CD14-positive monocyte (primary cell): ENCODE measurements at regions not wholly inside any gene's neighbourhood (a gene's known extent, or its start where the extent isn't known, plus 50 kb on each side); places are given as distances from the start of the nearest gene placed in this dataset.
A peak's percentile ranks its signal among the peaks of the same experiment; 100 is the strongest.

Source experiments
- DNase-seq, 3 donors: peaks; one replicate each; pipeline ENCODE4 v3.0.0-alpha.2; 2011 to 2022
- H2AFZ ChIP-seq: 2 replicates; pipeline ENCODE4 v1.6.0; 2012; ENCODE audit warnings: mild to moderate bottlenecking, low read depth, low read length, inconsistent platforms; ENCODE audit not compliant: insufficient read depth, poor library complexity, severe bottlenecking
- H3K27ac ChIP-seq, 2 donors: 1 replicate in 1 of 2; 2 replicates in 1 of 2; pipeline ENCODE4 v1.5.1; 2012 to 2013; ENCODE audit warnings: low read length in 2 of 2, control low read depth in 1 of 2, inconsistent platforms in 1 of 2, low read depth in 1 of 2, mild to moderate bottlenecking in 1 of 2
- H3K27me3 ChIP-seq, 2 donors: one replicate each; pipeline versions ENCODE4 v1.6.0 to v1.6.1; 2011 to 2013; ENCODE audit warnings: low read length in 2 of 2; ENCODE audit not compliant: control insufficient read depth in 2 of 2, insufficient read depth in 2 of 2
- H3K36me3 ChIP-seq, 2 donors: replicated peaks in 1 of 2; 1 replicate in 1 of 2; 2 replicates in 1 of 2; pipeline versions ENCODE4 v1.5.1 to v1.6.1; 2012 to 2013; ENCODE audit warnings: low read length in 2 of 2, control low read depth in 1 of 2, inconsistent platforms in 1 of 2, mild to moderate bottlenecking in 1 of 2; ENCODE audit not compliant: insufficient read depth in 2 of 2, control insufficient read depth in 1 of 2
- H3K4me1 ChIP-seq, 2 donors: 1 replicate in 1 of 2; 2 replicates in 1 of 2; pipeline versions ENCODE4 v1.5.1 to v1.6.1; 2012 to 2013; ENCODE audit warnings: low read length in 2 of 2, control low read depth in 1 of 2, inconsistent platforms in 1 of 2, mild to moderate bottlenecking in 1 of 2, moderate library complexity in 1 of 2; ENCODE audit not compliant: insufficient read depth in 2 of 2, control insufficient read depth in 1 of 2
- H3K4me2 ChIP-seq: replicated peaks from 2 replicates; pipeline ENCODE3; 2012; ENCODE audit warnings: low read length, moderate library complexity, mild to moderate bottlenecking; ENCODE audit not compliant: poor library complexity, severe bottlenecking; ENCODE audit errors: extremely low read depth
- H3K4me3 ChIP-seq, 3 experiments: fragments of 200-600 bp in 1 of 3; sonication (generic) in 1 of 3; replicated peaks in 1 of 3; 1 replicate in 2 of 3; 2 replicates in 1 of 3; pipeline ENCODE4 v1.5.1; 2011 to 2013; ENCODE audit warnings: low read length in 3 of 3, mild to moderate bottlenecking in 3 of 3, control low read depth in 2 of 3, low read depth in 2 of 3, inconsistent platforms in 1 of 3, moderate library complexity in 1 of 3
- H3K79me2 ChIP-seq: 2 replicates; pipeline ENCODE4 v1.6.0; 2012; ENCODE audit warnings: mild to moderate bottlenecking, control low read depth, inconsistent platforms, low read length, moderate library complexity; ENCODE audit not compliant: insufficient read depth
- H3K9ac ChIP-seq: 2 replicates; pipeline ENCODE4 v1.6.0; 2017; ENCODE audit warnings: low read length, mild to moderate bottlenecking; ENCODE audit not compliant: insufficient read depth, poor library complexity, severe bottlenecking
- H3K9me3 ChIP-seq, 2 donors: replicated peaks in 1 of 2; 1 replicate in 1 of 2; 2 replicates in 1 of 2; pipeline versions ENCODE4 v1.5.1 to v1.6.1; 2012 to 2013; ENCODE audit warnings: low read length in 2 of 2, control low read depth in 1 of 2; ENCODE audit not compliant: control insufficient read depth in 1 of 2, insufficient read depth in 1 of 2
- H4K20me1 ChIP-seq: 2 replicates; pipeline ENCODE4 v1.6.0; 2012; ENCODE audit warnings: mild to moderate bottlenecking, low read length, control low read depth, moderate library complexity; ENCODE audit not compliant: insufficient read depth
- H3K27ac Mint-ChIP-seq, 7 donors: one replicate each; pipeline ENCODE4 v1.8.0; 2020; ENCODE audit warnings: mild to moderate bottlenecking in 7 of 7, mixed read lengths in 7 of 7, moderate library complexity in 6 of 7, inconsistent platforms in 2 of 7
- H3K27me3 Mint-ChIP-seq, 3 donors: one replicate each; pipeline ENCODE4 v1.8.0; 2021 to 2022; ENCODE audit warnings: low read depth in 3 of 3, mild to moderate bottlenecking in 3 of 3, mixed read lengths in 3 of 3, moderate library complexity in 3 of 3, inconsistent platforms in 1 of 3
- H3K36me3 Mint-ChIP-seq, 2 donors: one replicate each; pipeline ENCODE4 v1.8.0; 2020; ENCODE audit warnings: mixed read lengths in 2 of 2, inconsistent platforms in 1 of 2, mild to moderate bottlenecking in 1 of 2
- H3K4me1 Mint-ChIP-seq: one replicate; pipeline ENCODE4 v1.8.0; 2020; ENCODE audit warnings: mild to moderate bottlenecking, mixed read lengths
- H3K4me3 Mint-ChIP-seq, 2 donors: one replicate each; pipeline ENCODE4 v1.8.0; 2020; ENCODE audit warnings: mild to moderate bottlenecking in 2 of 2, mixed read lengths in 2 of 2, moderate library complexity in 1 of 2
- H3K9me3 Mint-ChIP-seq, 7 donors: one replicate each; pipeline ENCODE4 v1.8.0; 2020 to 2022; ENCODE audit warnings: mixed read lengths in 7 of 7, mild to moderate bottlenecking in 6 of 7, moderate library complexity in 6 of 7, inconsistent platforms in 2 of 7
- WGBS: methylation state at CpG from one replicate; pipeline ENCODE4 v1.1.5; 2013; ENCODE audit warnings: missing lambda C conversion rate; ENCODE audit not compliant: insufficient coverage; 5-methylcytosine and 5-hydroxymethylcytosine counted together
- intact Hi-C, 2 donors: fragments of 100-400 bp; cut with micrococcal nuclease; formaldehyde crosslinking; loops; one replicate each; pipeline versions ENCODE4 v1.15.0 to v1.15.1; 2023
- TF ChIP-seq, protein P1 (sequence below): fragments of 200-600 bp; IDR thresholded peaks from one replicate; pipeline ENCODE4 v1.8.0; 2022; ENCODE audit warnings: antibody characterized with exemption, mild to moderate bottlenecking

DNA sequence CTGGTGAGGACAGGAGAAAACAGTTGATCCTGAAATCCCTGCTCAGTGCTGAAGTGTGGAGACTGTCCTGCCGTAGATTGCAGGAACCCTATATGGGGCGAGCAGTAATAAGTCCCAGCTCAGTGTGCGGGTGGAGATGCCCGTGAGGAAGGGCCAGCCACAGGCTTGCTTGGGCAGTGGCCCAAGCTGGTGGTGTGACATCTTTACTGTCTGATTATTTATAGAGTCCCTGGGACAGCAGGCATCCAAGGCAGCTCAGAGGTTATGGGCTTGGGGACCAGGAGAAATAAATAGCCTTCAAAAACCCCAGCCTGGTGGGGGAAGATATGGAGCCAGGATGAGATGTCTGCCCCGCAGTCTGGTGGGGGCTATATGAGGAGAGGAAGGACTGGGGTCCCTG is 170.7 kb upstream of the POU3F1 start:
- Histone ChIP-seq H2AFZ (no peak overlapping the region), H3K4me1 (peaks cover 4 to 6% of the 10 kb centered on the region in 2 donors), H3K27me3 (peaks cover 6 to 22% of the 10 kb centered on the region in 2 donors), H3K27ac (no peak overlapping the region), H3K36me3 (no peaks in the 10 kb centered on the region), H4K20me1 (no peaks in the 10 kb centered on the region), H3K4me3 (no peak overlapping the region), H3K4me2 (no peak overlapping the region), H3K79me2 (no peaks in the 10 kb centered on the region), H3K9ac (no peak overlapping the region), H3K9me3 (no peaks in the 10 kb centered on the region)
- 95% methylated on average over 4 of the region's 5 CpGs for WGBS
- TF ChIP-seq, protein P1, sequence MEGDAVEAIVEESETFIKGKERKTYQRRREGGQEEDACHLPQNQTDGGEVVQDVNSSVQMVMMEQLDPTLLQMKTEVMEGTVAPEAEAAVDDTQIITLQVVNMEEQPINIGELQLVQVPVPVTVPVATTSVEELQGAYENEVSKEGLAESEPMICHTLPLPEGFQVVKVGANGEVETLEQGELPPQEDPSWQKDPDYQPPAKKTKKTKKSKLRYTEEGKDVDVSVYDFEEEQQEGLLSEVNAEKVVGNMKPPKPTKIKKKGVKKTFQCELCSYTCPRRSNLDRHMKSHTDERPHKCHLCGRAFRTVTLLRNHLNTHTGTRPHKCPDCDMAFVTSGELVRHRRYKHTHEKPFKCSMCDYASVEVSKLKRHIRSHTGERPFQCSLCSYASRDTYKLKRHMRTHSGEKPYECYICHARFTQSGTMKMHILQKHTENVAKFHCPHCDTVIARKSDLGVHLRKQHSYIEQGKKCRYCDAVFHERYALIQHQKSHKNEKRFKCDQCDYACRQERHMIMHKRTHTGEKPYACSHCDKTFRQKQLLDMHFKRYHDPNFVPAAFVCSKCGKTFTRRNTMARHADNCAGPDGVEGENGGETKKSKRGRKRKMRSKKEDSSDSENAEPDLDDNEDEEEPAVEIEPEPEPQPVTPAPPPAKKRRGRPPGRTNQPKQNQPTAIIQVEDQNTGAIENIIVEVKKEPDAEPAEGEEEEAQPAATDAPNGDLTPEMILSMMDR = no peak
- no peaks in the 10 kb centered on the region for H3K36me3 Mint-ChIP-seq
- peaks cover 0 to 2% (median 0%) of the 10 kb centered on the region in 7 donors for H3K9me3 Mint-ChIP-seq
- no peak overlapping the region for H3K27ac Mint-ChIP-seq
- H3K27me3 Mint-ChIP-seq = peaks cover 20 to 32% (median 30%) of the 10 kb centered on the region in 3 donors
- no peak for DNase-seq
- no peak overlapping the region for H3K4me3 Mint-ChIP-seq
- peaks cover 6% of the 10 kb centered on the region for H3K4me1 Mint-ChIP-seq
- intact Hi-C loops = no loop called here

DNA sequence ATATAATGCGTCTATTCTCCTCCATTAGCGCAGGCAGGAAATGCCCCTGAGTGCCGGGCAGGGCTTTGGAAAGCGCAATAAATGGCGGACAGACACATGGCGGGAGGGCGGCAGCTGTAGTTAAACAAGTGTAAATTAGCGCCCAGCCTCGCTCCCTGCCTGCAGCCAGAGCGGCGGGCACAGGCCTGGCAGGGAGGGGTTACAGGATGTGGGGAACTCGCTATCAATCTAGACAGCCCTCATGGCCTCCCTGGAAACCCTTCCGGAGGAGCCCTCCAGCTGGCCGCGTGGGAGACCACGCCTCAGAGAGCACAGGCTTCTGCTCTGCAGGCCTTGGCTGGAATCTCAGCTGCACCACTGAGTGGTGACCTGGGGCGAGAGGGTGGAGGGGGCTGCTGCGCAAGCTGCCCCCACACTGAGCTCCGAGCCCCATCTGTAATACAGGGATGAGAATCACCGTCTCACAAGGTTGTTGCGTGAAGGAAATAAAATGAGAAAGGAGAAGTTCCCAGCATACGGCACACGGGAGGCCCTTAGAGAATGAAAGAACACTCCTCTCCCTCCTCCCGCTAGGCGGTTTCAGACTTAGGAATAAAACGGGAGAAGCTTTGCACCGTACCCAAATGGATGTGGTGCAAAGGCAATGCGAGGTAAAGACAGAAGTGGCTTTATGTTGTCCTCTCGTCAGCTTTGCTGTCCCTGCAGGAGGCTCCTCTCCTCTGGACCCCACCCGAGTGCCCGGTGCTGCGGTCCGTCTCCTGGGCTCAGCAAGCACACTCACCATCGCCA is 167.2 kb upstream of the POU3F1 start:
- H3K9ac ChIP-seq = no peak overlapping the region
- H3K27ac Mint-ChIP-seq = no peak overlapping the region

More for the DNA sequence above, 167.2 kb upstream of the POU3F1 start:
- Histone ChIP-seq H3K9me3 (no peaks in the 10 kb centered on the region), H3K79me2 (no peaks in the 10 kb centered on the region), H2AFZ (peak overlapping the region; percentile 69), H4K20me1 (no peaks in the 10 kb centered on the region), H3K27ac (no peak overlapping the region), H3K4me1 (peaks cover 4 to 6% of the 10 kb centered on the region in 2 donors), H3K36me3 (no peaks in the 10 kb centered on the region), H3K4me3 (peak overlapping the region in 1 of 3 experiments; percentile 59), H3K27me3 (peaks cover 2 to 22% of the 10 kb centered on the region in 2 donors), H3K4me2 (peak overlapping the region; percentile 53)
- whole genome bisulfite sequencing = 34% methylated on average over 18 of the region's 34 CpGs
- peaks cover 6% of the 10 kb centered on the region for H3K4me1 Mint-ChIP-seq
- intact Hi-C loops = no loop called here
- peaks cover 19 to 26% (median 25%) of the 10 kb centered on the region in 3 donors for H3K27me3 Mint-ChIP-seq
- H3K4me3 Mint-ChIP-seq = peak overlapping the region; percentile 73 to 87
- H3K36me3 Mint-ChIP-seq = no peaks in the 10 kb centered on the region
- no peak for DNase-seq
- peaks cover 0 to 2% (median 0%) of the 10 kb centered on the region in 7 donors for H3K9me3 Mint-ChIP-seq
- TF ChIP-seq, protein P1 = no peak
